ENCODE measurements at regions not wholly inside any gene's neighbourhood (a gene's known extent, or its start where the extent isn't known, plus 50 kb on each side); places are given as distances from the start of the nearest gene placed in this dataset.

DNA sequence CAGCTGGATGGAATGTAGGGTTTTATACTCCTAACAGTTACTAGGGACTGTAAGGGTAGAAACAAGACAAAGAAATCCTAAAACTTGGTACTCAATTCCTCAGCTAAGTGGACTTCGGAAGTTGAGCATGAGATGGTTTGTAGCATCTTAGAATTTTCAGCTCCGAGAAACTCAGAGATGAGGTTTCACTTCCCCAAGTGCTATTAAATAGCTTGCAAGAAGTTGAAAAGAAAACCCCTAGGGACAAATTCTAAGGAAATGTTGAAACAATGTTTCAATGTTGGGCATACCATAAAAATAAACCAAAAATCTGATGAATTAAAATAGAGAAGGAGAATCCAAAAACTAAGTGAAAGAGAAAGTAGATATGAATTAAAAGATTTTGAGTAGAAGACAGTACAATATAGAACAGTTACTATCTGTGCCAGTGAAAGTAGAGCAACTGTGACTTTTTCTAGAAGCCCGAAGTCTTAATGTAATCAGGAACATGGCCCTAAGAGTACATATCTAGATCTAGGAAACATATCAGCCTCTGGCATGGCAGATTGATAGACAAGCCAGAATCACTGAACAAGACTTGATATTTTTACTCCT, 308.6 kb upstream of the RGMB start:
- Histone ChIP-seq H3K9me2 (ENCODE audit: insufficient read depth) (no peaks in the 10 kb centered on the region), H3K9me3 (ENCODE audit: low read depth) (no peaks in the 10 kb centered on the region), H2AFZ (peak overlapping the region; percentile 48), H3K79me2 (ENCODE audit: insufficient read depth) (no peaks in the 10 kb centered on the region; the same call in 1 of the 2 replicates), H3K27ac (no peak overlapping the region), H3K36me3 (ENCODE audit: low read depth) (no peaks in the 10 kb centered on the region), H3F3A (ENCODE audit: insufficient read depth) (peaks cover 22% of the 10 kb centered on the region), H3K4me3 (no peak overlapping the region), H3K4me2 (ENCODE audit: unreplicated experiment) (no peak overlapping the region), H4K20me1 (ENCODE audit: insufficient read depth) (no peaks in the 10 kb centered on the region), H3K9ac (no peak overlapping the region), H3K4me1 (ENCODE audit: insufficient read depth) (peaks cover 40% of the 10 kb centered on the region), H3K27me3 (replicated peaks; ENCODE audit: insufficient read depth) (no peaks in the 10 kb centered on the region)
- no peak for TF ChIP-seq EZH2phosphoT487 (IDR thresholded peaks at IDR 0.05; ENCODE audit: insufficient read depth, low read depth)
- TF ChIP-seq EZH2 (IDR thresholded peaks at IDR 0.05; ENCODE audit: insufficient read depth, poor library complexity, severe bottlenecking), result no peak
- no peak for DNase-seq
- in situ Hi-C loops (cut with MboI), result no loop called here
- WGBS, 2 experiments (ENCODE audit: low coverage in 1 of 2, low lambda C conversion rate in 2 of 2, missing lambda C conversion rate in 2 of 2), result 98 to 100% methylated on average over 3 of the region's 3 CpGs

DNA sequence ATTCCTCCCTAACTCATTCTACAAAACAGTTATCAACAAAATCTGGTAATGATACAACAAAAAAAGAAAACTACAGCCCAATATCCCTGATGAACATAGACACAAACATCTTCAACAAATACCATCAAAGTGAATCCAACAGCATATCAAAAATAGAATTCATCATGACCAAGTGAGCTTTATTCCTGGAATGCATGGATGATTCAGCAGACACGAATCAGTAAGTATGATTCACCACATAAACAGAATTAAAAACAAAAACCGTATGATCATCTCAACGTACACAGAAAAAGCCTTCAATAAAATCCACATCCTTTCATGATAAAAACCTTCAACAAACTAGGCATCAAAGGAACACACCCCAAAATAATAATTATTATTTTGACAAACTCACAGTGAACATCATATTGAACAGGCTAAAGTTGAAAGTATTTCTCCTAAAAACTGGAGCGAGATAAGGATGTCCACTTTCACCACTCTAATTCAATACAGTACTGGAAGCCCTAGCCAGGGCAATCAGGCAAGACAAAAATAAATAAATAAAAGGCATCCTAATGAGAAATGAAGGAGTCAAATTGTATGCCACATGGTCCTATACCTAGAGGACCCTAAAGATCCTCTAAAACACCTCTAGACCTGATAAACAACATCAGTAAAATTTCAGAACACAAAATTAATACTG, 305.1 kb upstream of the RGMB start:
- no peaks in the 10 kb centered on the region for H3K9me2 ChIP-seq (ENCODE audit: insufficient read depth)
- TF ChIP-seq EZH2phosphoT487 (IDR thresholded peaks at IDR 0.05; ENCODE audit: insufficient read depth, low read depth) (no peak), EZH2 (IDR thresholded peaks at IDR 0.05; ENCODE audit: insufficient read depth, poor library complexity, severe bottlenecking) (no peak)
- peaks cover 22% of the 10 kb centered on the region for H3F3A ChIP-seq (ENCODE audit: insufficient read depth)
- DNase-seq, result peak; percentile 90
- H3K36me3 ChIP-seq (ENCODE audit: low read depth), result no peaks in the 10 kb centered on the region
- peaks cover 41% of the 10 kb centered on the region for H3K4me1 ChIP-seq (ENCODE audit: insufficient read depth)
- peak overlapping the region; percentile 37 for H3K4me3 ChIP-seq
- in situ Hi-C loops (cut with MboI), result no loop called here
- no peaks in the 10 kb centered on the region for H3K9me3 ChIP-seq (ENCODE audit: low read depth)
- peak overlapping the region; percentile 78 for H3K27ac ChIP-seq
- H4K20me1 ChIP-seq (ENCODE audit: insufficient read depth), result no peaks in the 10 kb centered on the region
- H3K27me3 ChIP-seq (replicated peaks; ENCODE audit: insufficient read depth), result no peaks in the 10 kb centered on the region
- H2AFZ ChIP-seq, result peak overlapping the region; percentile 18; the same call in 1 of the 2 replicates
- 20 to 24% methylated on average over 4 of the region's 4 CpGs for WGBS, 2 experiments (ENCODE audit: low coverage in 1 of 2, low lambda C conversion rate in 2 of 2, missing lambda C conversion rate in 2 of 2)
- peak overlapping the region; percentile 66 for H3K4me2 ChIP-seq (ENCODE audit: unreplicated experiment)
- peak overlapping the region; percentile 50 for H3K9ac ChIP-seq
- no peaks in the 10 kb centered on the region; the same call in 1 of the 2 replicates for H3K79me2 ChIP-seq (ENCODE audit: insufficient read depth)

DNA sequence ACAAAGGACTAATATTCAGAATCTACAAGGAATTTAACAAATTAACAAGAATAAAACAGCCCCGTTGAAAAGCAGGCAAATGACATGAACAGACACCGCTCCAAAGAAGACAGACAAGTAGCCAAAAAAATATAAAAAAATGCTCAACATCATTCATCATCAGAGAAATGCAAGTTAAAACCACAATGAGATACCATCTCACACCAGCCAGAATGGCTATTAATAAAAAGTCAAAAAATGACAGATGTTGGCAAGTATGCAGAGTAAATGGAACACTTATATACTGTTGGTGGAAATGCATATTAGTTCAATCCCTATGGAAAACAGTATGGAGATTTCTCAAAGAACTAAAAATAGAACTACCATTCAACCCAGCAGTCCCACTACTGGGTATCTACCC, 302.7 kb upstream of the RGMB start:
- TF ChIP-seq EZH2 (IDR thresholded peaks at IDR 0.05; ENCODE audit: insufficient read depth, poor library complexity, severe bottlenecking) (no peak), EZH2phosphoT487 (IDR thresholded peaks at IDR 0.05; ENCODE audit: insufficient read depth, low read depth) (no peak)
- no peak overlapping the region for H3K4me2 ChIP-seq (ENCODE audit: unreplicated experiment)
- 0 out of 2 replicates have a peak overlapping the region, but pooled peaks have one; percentile 10 for H2AFZ ChIP-seq
- H4K20me1 ChIP-seq (ENCODE audit: insufficient read depth), result no peaks in the 10 kb centered on the region
- H3K79me2 ChIP-seq (ENCODE audit: insufficient read depth), result no peaks in the 10 kb centered on the region; the same call in 1 of the 2 replicates
- in situ Hi-C loops (cut with MboI), result no loop called here
- H3K9ac ChIP-seq, result no peak overlapping the region
- H3K4me3 ChIP-seq, result no peak overlapping the region
- WGBS, 2 experiments (ENCODE audit: low coverage in 1 of 2, low lambda C conversion rate in 2 of 2, missing lambda C conversion rate in 2 of 2), result 58 to 59% methylated on average over 2 of the region's 2 CpGs
- H3F3A ChIP-seq (ENCODE audit: insufficient read depth), result peaks cover 30% of the 10 kb centered on the region
- H3K4me1 ChIP-seq (ENCODE audit: insufficient read depth), result peaks cover 51% of the 10 kb centered on the region
- H3K27me3 ChIP-seq (replicated peaks; ENCODE audit: insufficient read depth), result no peaks in the 10 kb centered on the region
- DNase-seq, result no peak
- no peaks in the 10 kb centered on the region for H3K9me2 ChIP-seq (ENCODE audit: insufficient read depth)
- no peaks in the 10 kb centered on the region for H3K9me3 ChIP-seq (ENCODE audit: low read depth)
- H3K27ac ChIP-seq, result no peak overlapping the region
- no peaks in the 10 kb centered on the region for H3K36me3 ChIP-seq (ENCODE audit: low read depth)

DNA sequence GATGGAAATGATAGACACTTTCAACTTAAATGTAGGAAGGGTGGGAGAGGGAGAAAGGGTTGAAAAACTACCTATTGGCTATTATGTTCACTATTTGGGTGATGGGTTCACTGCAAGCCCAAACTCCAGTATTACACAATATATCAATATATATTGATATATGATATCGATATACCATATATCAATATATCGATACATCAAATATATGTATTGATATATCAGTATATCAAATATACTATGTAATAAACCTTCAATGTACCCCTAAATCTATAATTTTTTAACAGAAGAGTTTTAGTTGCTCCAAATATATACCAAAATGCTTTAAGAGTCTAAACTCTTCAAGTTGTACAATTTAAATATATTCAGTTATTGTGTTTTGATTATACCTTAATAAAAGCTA, 302.0 kb upstream of the RGMB start:
- TF ChIP-seq EZH2 (IDR thresholded peaks at IDR 0.05; ENCODE audit: insufficient read depth, poor library complexity, severe bottlenecking) (no peak), EZH2phosphoT487 (IDR thresholded peaks at IDR 0.05; ENCODE audit: insufficient read depth, low read depth) (no peak)
- Histone ChIP-seq H3K4me2 (ENCODE audit: unreplicated experiment) (no peak overlapping the region), H3K9me2 (ENCODE audit: insufficient read depth) (no peaks in the 10 kb centered on the region), H3K27me3 (replicated peaks; ENCODE audit: insufficient read depth) (no peaks in the 10 kb centered on the region), H4K20me1 (ENCODE audit: insufficient read depth) (no peaks in the 10 kb centered on the region), H3K79me2 (ENCODE audit: insufficient read depth) (no peaks in the 10 kb centered on the region), H2AFZ (no peak overlapping the region), H3K36me3 (ENCODE audit: low read depth) (no peaks in the 10 kb centered on the region), H3K27ac (no peak overlapping the region), H3K9me3 (ENCODE audit: low read depth) (no peaks in the 10 kb centered on the region), H3F3A (ENCODE audit: insufficient read depth) (peaks cover 30% of the 10 kb centered on the region), H3K4me3 (no peak overlapping the region), H3K9ac (no peak overlapping the region), H3K4me1 (ENCODE audit: insufficient read depth) (peaks cover 57% of the 10 kb centered on the region)
- WGBS, 2 experiments (ENCODE audit: low coverage in 1 of 2, low lambda C conversion rate in 2 of 2, missing lambda C conversion rate in 2 of 2), result 97 to 99% methylated on average over 2 of the region's 2 CpGs
- no peak for DNase-seq
- in situ Hi-C loops (cut with MboI), result no loop called here

Data from GM23248 (cell line).